GM21423 (cell line): ENCODE measurements at regions not wholly inside any gene's neighbourhood (a gene's known extent, or its start where the extent isn't known, plus 50 kb on each side); places are given as distances from the start of the nearest gene placed in this dataset.
A peak's percentile ranks its signal among the peaks of the same experiment; 100 is the strongest.
"Not testable (repeated sequence)": the region's sequence is repeated elsewhere in the genome, so short reads cannot be mapped to it uniquely, and the experiment has no call there.

Experiments used
- ATAC-seq: cut with Tn5 transposase; IDR thresholded peaks from one replicate; pipeline ENCODE4 v1.9.1; 2021; ENCODE audit warnings: mild to moderate bottlenecking, moderate library complexity; ENCODE audit not compliant: unreplicated experiment

DNA sequence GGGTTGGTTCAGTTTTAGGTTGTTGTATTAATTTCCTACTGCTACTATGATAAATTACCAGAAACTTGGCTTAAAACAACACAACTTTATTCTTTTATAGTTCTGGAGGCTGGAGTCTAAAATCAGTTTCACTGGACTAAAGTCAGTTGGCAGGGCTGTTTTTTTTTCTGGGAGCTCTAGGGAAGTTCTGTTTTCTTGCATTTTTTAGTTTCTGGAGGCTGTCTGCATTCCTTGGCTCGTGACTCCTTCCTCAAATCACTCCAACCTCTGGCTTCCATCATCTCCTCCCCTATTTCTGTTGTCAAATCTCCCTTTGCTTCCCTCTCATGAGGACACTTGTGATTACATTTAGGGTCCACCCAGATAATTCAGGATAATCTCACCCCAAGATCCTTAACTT, 51.3 kb upstream of the SUB1 start:
- no peak for ATAC-seq

DNA sequence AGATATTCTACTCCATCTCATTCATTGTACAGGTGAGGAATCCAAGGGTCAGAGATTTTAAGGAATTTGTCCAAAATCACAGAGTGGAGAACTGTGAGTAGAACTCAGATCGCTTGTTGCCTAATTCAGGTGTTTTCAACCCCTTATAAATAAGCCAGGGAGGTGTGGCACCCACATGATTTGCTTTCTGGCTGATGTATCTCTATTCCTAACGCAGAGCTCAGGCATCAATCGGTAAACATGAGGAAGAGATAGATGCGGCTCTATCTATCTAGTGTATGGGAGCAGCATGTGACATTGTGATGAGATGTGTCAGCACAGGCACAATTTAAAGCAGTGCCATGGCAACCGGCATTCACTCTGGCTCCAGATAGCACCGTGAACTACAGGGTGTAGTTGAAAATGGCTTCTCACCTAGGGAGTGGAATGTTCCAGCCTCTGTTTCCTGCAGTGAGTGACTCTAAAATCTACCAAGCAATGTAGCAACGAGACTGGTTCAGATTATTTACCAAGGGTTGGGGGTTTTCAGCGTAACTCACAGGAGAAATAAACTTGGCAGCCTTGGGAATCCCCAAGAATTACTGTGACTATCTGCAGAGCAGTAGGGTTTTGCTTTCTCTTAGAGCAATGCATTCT, 53.4 kb upstream of the SUB1 start:
- ATAC-seq, result peak; percentile 39

DNA sequence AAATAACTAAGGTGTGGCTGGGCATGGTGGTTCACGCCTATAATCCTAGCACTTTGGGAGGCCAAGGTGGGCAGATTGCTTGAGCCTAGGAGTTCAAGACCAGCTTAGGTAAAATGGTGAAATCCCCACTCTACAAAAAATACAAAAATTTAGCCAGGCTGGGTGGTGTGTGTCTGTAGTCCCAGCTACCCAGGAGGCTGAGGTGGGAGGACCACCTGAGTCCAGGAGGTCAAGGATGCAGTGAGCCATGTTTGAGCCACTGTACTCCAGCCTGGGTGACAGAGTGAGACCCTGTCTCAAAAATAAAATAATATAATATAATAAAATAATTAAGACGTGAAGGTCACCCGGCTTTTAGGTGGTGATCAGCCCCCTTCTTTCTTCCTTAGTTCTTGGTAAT, 58.0 kb upstream of the SUB1 start:
- not testable (repeated sequence) for ATAC-seq

DNA sequence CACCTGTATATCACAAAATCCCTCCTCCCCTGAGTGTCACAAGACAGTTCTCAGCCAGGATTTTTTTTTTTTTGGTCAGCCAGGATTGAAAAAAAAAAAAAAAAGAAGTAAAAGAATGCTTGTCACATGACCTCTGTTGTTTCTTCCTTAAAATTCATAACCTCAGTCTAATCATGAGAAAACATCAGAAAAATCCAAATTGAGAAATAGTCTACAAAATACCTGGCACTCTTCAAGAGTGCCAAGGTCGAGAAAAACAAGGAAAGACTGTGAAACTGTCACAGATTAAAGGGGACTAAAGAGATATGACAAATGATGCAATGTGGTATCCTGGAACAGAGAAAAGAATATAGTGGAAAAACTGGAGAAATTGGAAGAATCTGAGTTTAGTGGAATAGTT, 58.5 kb upstream of the SUB1 start:
- no peak for ATAC-seq

DNA sequence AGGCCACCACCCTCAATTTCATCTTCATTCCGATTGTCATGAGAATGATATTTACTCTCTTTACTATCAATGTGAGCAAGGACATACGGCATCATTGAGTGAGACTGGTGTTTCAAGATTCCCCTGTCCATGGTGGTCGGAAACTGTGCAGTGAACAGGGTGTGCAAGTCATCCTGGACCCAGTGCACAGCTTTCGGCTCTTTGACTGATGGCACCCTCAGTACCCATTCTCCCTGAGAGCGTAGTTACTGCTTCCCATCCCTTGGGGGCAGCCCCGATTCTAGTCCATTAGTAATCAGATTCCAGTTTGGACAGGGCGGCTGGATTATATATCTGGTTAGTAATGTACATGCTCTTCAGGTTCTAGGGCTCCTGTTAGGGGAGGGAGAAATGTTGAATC, 61.7 kb upstream of the SUB1 start:
- ATAC-seq, result no peak

DNA sequence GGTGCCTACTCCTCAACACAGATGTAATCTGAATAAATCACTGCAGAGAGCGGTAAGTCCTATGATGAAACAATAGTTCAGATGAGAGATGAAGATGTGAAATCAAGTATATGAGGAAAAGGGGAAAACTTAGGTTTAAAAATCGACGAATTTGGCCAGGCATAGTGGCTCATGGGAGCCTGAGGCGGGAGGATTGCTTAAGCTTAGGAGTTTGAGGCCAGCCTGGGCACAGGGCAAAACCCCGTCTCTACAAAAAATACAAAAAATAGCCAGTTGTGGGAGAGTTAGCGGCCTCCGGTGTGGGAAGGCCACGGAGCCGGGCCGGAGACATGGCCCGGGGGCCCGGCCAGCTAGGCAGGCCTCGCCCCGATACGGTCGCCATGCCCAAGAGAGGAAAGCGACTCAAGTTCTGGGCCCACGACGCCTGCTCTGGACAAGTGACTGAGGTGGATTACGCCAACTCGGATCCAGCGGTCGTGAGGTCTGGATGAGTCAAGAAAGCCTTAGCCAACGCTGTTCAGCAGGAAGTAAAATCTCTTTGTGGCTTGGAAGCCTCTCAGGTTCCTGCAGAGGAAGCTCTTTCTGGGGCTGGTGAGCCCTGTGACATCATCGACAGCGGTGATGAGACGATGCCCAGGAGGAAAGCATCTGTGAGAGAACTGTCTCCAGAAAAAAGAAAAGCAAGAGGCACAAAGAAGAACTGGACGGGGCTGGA, 62.8 kb upstream of the SUB1 start:
- ATAC-seq, result no peak

DNA sequence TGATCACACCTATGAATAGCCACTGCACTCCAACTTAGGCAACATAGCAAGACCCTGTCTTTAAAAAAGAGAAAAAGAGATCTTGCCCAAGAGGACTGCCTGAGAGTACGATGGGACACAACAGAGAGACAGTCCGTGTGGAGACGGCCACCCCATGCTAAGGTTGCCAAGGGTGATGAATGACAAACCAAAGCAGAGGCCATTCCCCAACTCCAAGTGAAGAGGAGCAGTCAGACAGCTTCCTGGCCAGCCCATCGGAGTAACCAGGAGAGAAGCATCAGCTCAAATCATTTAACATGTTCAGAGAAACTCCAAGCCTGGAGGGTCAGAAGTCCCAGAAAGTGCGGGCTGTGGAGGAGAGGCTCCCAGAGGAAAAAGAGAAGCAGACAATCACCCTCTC, 63.9 kb upstream of the SUB1 start:
- no peak for ATAC-seq

DNA sequence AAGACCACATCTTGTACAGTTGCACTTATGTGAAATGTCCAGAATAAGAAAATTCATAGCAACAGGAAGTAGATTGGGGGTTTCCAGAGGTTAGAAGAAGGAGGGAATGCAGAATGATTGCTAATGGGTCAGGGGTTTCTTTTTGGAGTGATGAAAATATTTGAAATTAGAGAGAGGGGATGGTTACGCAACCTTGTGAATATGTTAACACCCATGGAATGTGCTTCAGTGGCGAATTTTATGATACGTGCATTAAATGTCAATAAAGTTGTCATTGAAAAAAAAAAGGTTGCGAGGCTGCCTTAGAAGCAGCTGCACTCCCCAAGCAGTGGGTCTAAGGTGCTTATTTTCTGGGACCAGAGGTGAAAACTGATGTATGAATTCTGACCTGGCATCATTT, 64.4 kb upstream of the SUB1 start:
- no peak for ATAC-seq

DNA sequence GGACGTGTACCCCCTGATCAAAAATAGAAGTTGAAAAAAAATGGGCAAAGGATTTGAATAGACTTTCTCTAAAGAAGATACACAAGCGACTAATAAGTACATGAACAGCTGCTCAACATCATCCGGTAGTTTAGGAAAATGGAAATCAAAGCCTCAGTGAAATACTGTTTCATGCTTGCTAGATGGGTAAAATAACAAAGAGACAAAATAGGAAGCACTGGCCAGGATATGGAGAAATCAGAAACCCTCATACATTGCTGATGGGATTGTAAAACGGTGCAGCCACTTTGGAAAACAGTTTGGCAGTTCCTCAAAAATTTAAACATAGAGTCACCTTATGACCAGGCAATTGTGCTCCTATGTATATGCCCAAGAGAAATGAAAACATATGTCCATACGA, 65.0 kb upstream of the SUB1 start:
- no peak for ATAC-seq

DNA sequence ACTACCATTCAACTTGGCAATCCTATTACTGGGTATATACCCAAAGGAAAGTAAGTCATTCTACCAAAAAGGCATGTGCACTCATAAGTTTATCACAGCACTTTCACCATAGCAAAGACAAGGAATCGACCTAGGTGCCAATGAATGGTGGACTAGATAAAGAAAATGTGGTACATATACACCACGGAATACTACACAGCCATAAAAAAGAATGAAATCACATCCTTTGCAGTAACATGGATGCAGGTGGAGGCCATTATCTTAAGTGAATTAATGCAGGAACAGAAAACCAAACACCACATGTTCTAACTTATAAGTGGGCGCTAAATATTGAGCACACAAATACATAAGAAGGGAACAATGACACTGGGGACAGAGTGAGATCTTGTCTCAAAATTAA, 65.8 kb upstream of the SUB1 start:
- no peak for ATAC-seq

DNA sequence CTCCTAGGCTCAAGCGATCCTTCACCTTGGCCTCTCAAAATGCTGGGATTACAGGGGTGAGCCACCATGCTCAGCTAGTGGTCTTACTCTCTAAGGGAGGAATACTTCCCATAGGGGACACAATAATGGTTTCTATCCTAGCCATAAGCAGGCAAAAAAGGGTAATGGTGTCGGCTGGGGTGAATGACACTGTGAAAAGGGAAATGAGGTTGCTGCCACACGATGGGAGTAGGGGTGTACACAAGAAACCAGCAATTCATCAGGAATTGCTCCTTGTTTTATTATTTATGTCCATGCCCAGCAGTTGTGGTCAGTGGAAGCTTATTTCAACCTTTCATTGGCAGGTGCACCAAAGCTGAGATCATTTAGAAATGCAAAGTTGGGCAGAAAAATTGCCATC, 70.3 kb upstream of the ZFR start:
- no peak for ATAC-seq

DNA sequence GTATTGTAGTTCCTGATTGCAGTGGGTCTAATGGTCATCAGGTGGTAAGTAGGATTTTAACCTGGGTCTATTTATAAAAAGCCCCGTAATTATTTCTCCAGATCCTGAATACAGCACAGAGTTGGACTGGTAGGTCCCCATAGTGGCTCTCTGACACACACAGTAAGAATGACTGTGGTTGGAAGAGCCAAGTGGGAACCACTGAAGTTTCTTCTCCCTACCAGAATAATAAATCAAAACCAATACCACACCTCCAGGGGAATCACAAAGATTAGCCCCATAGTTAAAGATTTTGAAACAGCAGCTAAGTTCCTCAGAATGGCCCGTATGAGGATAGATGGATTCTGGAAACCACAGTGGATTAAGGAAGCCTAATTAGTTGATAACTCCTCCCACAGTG, 68.4 kb upstream of the ZFR start:
- no peak for ATAC-seq

DNA sequence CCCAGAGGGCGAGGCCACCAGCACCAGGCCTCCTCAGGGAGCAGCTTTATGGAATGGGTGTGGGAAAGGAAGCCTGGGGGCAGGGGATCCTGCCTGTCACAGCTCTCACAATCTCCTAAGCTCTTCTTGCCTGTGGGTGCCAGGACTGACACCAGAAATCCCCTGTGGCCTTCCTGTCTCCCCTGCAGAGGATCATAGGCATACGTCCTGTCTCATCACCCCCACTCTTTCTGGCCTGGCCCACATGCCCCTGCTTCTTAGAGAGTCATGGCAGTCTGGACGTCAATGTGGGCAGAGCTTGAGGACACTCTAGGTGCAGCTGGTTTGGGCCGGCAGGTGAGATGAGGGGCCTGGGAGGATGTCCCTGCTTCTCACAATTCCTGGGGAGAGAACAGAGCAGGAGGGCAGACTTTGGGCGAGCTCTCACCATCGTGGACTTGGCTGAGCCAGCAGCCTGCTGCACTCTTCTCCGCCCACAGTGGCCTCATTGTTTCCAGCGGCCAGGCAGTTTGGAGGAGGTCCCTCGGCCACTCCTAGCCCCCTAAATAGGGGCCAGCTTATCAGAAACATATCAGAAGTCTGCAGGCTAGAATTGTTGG, 67.3 kb upstream of the ZFR start:
- no peak for ATAC-seq

DNA sequence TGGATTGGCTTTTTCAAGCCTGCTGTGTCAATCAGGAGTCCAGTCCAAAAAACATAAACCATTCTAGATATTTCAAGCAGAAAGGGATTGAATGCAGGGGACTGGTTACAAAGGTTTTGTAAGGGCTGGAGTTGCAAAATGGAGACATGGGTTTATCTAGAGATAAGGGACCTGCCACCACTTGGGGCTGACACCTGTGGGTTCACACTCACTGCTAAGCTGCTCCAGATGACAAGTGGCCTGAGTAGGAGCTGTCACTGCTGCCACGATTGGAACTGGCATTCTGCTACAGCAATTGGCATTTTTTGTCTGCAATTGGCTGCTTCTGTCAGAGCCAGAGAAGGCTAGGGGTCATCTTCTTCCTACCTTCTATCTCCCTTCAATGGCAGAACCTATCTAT, 66.3 kb upstream of the ZFR start:
- no peak for ATAC-seq

DNA sequence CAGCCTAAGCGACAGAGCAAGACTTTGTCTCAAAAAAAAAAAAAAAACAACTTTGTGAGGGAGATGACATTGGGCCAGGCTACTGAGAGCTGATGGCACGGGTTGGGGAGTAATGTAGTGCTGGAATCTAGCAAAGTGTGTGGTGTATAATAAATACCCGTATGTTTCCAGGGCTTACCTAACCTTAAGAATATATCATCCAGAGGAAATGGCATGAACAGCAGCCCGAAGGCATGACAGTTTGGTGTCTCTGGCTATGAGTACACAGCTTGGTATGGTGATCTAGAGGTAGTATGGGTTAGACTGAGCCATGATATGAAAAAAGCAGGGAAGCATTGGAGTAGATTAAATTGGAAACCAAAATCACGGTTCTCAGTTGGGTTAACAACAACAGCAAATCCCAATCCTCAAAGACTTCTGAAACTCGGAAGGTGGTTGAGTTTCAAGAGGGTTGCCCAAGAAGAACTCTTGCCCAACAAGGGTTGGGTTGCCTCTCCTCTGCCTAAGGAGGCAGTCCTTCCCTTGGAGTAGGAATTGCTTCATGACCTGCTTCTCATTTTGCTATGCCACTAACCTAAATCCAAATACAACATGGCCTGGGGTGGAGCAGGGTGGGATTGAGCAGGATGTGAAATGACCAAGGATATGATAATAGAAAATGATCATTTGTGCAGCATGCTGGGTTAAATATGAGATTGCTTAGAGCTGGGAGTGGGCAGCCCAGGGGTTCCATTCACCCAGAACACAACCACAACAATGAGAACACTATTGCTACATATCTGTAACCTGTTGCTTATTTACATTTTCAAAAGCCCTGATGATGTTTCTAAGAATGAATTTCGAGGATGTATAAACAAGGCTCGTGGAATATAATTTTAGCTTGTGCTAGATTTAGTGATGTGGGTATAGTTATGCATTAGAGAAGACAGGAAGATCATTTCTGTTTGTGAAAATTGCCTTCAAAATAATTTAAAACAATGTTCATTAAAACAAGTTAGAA, 64.6 kb upstream of the ZFR start:
- ATAC-seq, result no peak

DNA sequence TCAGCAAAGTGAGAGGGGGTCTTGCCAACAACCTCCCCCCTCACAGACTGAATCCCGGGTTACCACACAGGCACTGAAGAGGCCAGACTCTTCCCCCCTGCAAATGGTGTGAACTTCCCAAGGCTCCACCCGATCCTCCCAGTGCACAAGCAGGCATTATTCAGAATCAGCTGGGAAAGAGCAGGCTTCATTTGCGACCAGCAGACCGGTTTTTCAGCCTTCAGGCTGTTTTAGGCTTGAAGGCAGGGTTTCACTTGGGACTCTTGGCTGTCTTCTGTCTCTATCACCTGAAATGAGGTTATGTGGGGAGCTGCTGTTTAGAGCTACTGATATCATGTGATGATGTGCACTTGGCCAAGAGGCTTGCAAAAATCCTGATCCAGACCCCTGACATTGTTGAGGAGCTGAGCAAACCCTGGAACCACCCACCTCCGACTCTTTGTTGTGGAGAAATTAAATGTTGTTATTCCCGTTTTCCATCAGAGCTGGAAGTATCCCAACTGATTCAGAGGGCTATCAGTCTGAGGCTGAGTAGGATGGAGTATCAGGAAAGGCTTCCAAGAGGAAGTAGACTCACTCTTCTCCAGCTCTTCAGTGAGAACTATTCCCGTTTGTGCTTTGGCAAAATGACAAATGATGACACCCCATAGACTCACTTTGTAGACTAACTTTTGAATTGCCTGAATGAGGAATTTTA, 63.3 kb upstream of the ZFR start:
- ATAC-seq, result no peak

DNA sequence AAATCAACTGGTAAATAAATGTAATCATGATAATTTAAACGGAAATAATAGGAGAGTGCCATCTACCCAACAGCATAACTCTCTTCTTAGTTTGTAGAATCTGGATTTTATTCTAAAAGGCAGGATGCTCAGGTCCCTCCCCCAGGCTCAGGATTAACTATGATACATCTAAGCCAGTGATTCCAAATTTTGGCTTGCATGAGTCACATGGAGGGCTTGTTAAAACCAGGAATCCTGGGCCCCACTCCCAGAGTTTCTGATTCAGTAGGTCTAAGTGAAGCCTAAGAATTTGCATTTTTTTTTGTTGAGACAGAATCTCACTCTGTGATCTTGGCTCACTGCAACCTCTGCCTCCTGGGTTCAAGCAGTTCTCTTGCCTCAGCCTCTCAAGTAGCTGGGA, 62.3 kb upstream of the ZFR start:
- no peak for ATAC-seq

DNA sequence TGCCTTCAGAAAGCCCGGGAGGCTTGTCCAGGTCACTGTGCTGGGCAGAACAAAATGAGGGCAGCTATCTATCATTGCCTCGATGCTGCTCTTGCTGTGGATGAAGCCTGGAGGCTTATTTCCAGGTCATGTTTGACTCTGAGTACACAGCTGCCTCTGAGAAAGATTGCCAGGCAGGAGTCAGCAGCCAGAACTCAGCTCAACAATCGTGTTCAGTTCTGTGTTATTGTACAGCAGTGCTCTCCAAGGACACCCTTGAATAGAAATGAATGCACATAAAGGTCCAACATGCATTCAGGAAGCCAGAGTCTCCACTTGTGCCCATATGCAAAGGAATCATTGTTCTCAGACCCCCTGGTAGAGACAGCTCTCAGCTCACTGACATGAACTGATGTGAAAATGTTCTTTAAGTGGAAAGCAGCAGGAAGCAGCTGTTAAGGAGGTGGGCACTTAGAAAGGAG, 61.7 kb upstream of the ZFR start:
- no peak for ATAC-seq

DNA sequence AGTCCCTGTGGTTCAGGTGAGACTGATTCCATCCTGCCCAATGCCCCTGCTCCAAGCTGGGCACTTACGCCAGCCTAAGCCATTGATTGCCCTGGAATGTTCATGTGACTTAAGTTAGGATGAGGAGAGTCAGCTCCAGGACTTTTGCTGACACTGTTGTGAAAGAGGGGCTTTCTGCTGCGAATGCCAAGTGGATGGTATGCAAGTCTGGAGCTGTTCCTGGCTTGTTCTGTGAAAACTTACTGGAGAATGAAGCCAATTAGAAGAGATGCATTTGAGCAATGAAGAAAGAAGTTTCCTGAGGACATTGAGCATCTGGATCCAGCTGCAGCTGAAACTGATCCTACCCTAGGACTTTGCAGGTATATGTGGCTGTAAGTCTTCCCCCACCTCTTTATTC, 61.2 kb upstream of the ZFR start:
- no peak for ATAC-seq

DNA sequence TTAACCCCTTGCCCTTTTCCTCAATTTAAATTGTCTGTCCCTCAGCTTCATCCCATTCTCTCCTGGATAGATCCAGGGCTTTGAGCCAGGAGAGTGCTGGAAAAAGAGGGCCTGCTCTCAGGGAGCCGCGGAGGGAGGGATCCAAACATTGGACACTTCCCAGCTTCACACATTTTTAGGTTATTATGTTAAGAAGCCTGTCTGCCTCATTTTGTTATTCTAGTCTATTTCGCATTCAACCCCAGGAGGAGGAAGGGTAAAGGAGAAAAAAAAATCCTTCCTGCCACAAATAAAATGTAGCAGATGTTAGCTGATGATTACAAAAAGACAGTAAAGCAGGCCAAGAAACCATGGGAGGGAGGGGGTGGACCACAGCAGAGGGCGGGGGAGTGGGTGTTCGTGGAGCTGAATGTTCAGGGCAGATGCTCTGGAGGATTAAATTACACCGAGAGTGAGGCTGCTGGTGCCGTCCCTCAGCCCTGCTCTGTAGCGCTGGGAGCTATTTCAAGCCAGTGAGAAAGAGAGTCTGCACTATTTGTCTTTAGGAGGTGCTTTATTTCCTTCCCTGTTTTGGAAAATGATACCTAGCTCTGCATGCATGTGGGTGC, 60.6 kb upstream of the ZFR start:
- no peak for ATAC-seq
